GM18507 (cell line): ENCODE measurements at regions not wholly inside any gene's neighbourhood (a gene's known extent, or its start where the extent isn't known, plus 50 kb on each side); places are given as distances from the start of the nearest gene placed in this dataset.

Experiments
- DNase-seq: peaks from one replicate; pipeline ENCODE4 v3.0.0; 2011; ENCODE audit warnings: low read depth; ENCODE audit not compliant: insufficient read length; ENCODE audit errors: extremely low spot score
- FAIRE-seq: peaks from 2 replicates; lab custom pipeline; 2011; peaks lifted over from hg19 to GRCh38; lab: Jason Lieb, UNC

DNA sequence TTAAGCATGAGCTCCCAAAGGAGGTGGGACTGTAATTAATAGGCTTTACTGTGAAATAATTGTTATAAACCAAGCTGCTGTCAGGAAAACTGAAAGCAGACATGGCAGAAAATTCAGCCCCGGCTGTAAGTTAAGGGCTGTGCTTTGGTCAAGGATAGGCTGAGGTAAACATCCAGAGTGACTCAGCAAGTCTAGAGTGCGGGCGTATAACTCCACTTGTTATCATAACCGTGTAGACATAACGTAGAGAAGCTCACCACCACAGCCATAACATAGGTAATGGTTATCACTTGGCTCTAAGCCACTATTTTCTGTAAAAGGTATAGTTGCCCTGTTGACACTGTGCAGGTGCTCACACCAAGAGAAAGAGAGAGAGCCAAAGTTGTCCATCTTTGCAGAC, 316.8 kb downstream of the DCDC2C start:
- DNase-seq = no peak
- FAIRE-seq = no peak

GRCh38 chr2:4020649-4021048, 317.3 kb downstream of the DCDC2C start:
- DNase-seq = no peak
- no peak for FAIRE-seq

- DNase-seq (no peak), FAIRE-seq (no peak)
Observed at GRCh38 chr2:4024605-4025004, 321.2 kb downstream of the DCDC2C start.

GRCh38 chr2:4029081-4029480, 325.7 kb downstream of the DCDC2C start:
- DNase-seq (no peak), FAIRE-seq (no peak)

- FAIRE-seq = no peak
Observed at GRCh38 chr2:4039896-4040295, 336.5 kb downstream of the DCDC2C start.

GRCh38 chr2:4047961-4048891, 344.9 kb downstream of the DCDC2C start:
- DNase-seq (no peak), FAIRE-seq (no peak)

More at GRCh38 chr2:4039896-4040295, 336.5 kb downstream of the DCDC2C start:
- no peak for DNase-seq

DNA sequence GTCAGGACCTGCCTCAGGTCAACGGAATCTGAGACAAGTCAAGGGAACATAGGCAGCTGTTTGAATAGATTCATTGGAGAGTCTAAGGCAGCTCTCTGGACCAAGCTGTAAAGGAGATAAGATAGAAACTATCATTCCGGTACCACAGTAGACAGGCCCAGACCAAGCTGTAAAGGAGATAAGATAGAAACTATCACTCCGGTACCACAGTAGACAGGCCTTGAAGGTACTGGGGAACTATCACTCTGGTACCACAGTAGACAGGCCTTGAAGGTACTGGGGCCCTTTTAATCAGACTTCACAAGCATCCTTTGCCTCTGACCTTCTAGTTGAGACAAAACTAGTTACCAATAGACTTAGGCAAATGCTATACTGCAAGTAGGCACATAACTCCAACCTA, 346.1 kb downstream of the DCDC2C start:
- FAIRE-seq = no peak
- no peak for DNase-seq

- DNase-seq (no peak), FAIRE-seq (no peak)
Observed at GRCh38 chr2:4053769-4054493, 350.6 kb downstream of the DCDC2C start.

GRCh38 chr2:4066217-4066616, 362.8 kb downstream of the DCDC2C start:
- FAIRE-seq = no peak

GRCh38 chr2:4073026-4073569, 369.7 kb downstream of the DCDC2C start:
- FAIRE-seq = no peak
- DNase-seq = no peak

More at GRCh38 chr2:4066217-4066616, 362.8 kb downstream of the DCDC2C start:
- DNase-seq = no peak

DNA sequence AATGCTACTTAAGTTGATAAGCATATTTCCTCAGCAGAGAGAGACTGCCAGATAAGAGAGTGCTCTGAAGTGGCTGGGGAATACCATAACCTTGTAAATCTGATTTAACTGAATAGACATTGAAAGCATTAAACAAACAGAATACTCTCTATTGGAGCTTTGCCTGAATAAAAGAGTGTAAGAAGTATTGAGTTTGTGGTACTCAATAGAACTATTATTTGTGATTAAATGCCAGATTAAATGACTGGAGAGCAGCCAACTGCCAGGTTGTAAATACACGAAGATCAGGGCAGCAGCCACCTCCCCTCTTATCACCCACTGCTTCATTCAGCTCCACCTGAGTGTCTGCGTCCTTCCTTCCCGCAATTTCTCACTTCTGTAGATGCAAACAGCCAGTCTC, 373.6 kb downstream of the DCDC2C start:
- no peak for DNase-seq
- FAIRE-seq = no peak

GRCh38 chr2:4085186-4085585, 381.8 kb downstream of the DCDC2C start:
- no peak for FAIRE-seq

GRCh38 chr2:4090668-4091630, 387.6 kb downstream of the DCDC2C start:
- no peak for DNase-seq

More at GRCh38 chr2:4085186-4085585, 381.8 kb downstream of the DCDC2C start:
- no peak for DNase-seq

DNA sequence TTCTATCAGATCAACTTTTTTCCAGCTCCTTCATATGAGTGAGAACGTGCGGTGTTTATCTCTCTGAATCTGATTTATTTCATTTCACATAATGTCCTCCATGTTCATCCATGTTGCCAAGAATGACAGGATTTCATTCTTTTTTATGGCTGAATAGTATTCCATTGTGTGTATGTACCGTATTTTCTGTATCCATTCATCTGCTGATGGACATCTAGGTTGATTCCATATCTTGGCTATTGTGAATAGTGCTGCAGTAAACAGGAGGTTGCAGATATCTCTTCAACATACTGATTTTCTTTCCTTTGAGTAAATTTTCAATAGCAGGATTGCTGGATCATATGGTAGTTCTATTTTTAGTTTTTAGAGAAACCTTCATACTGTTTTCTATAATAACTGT, 388.5 kb downstream of the DCDC2C start:
- DNase-seq (no peak), FAIRE-seq (no peak)

More at GRCh38 chr2:4090668-4091630, 387.6 kb downstream of the DCDC2C start:
- no peak for FAIRE-seq

- FAIRE-seq = no peak
- DNase-seq = no peak
Observed at GRCh38 chr2:4094743-4095142, 391.4 kb downstream of the DCDC2C start.

GRCh38 chr2:4096978-4097766, 393.8 kb downstream of the DCDC2C start:
- DNase-seq = no peak
- no peak for FAIRE-seq

DNA sequence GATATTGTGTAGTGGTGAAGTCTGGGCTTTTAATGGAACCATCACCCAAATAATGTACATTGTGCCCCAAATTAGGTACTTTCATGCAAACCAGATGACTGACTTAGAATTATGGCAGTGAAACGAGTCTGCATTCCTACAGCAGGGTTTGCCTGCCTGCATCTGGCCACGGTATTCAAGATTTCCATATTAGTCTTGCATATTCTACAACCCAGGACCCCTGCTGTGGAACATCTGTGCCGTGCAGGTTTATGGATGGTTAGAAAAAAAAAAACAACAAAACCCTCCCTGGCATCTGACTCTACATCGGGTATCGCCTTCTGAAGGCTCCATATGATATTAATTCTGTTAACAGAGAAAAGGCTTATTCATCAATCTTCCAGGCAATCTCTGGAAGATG, 394.8 kb downstream of the DCDC2C start:
- DNase-seq (no peak), FAIRE-seq (no peak)

DNA sequence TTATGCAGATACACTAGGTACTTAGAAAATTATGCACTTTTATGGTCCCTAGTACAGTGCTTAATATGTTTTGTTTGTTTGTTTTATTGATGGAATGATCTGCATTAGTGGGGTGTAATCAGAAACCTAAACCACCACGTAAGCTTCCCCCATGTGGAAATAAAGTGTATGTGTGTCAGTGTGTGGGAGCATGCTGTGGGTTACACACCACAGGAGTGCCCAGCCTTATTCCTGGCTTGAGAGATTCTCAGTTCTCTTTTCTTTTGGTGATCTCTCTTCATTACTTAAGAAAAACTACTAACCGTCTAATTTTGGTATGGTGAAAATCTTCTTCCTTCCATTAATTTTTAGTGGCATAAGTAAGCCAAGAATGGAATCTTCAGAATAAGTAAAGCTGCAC, 398.6 kb downstream of the DCDC2C start:
- DNase-seq (no peak), FAIRE-seq (no peak)
